ENCODE measurements at regions not wholly inside any gene's neighbourhood (a gene's known extent, or its start where the extent isn't known, plus 50 kb on each side); places are given as distances from the start of the nearest gene placed in this dataset.

GRCh38 chr1:191890433-191891088 lies 267.7 kb upstream of the RGS18 start:
- no peaks in the 10 kb centered on the region for H3K4me1 ChIP-seq
- no peaks in the 10 kb centered on the region for H3K9me3 ChIP-seq
- intact Hi-C loops (cut with DNase I), result no loop called here
- no peak for ATAC-seq
- H3K27me3 ChIP-seq, result no peaks in the 10 kb centered on the region
- H3K4me3 ChIP-seq, result no peak overlapping the region
- DNase-seq, result no peak
- WGBS (ENCODE audit: insufficient coverage, low coverage, low lambda C conversion rate, missing lambda C conversion rate), result 66% methylated on average over 3 of the region's 3 CpGs
- TF ChIP-seq, protein P1, sequence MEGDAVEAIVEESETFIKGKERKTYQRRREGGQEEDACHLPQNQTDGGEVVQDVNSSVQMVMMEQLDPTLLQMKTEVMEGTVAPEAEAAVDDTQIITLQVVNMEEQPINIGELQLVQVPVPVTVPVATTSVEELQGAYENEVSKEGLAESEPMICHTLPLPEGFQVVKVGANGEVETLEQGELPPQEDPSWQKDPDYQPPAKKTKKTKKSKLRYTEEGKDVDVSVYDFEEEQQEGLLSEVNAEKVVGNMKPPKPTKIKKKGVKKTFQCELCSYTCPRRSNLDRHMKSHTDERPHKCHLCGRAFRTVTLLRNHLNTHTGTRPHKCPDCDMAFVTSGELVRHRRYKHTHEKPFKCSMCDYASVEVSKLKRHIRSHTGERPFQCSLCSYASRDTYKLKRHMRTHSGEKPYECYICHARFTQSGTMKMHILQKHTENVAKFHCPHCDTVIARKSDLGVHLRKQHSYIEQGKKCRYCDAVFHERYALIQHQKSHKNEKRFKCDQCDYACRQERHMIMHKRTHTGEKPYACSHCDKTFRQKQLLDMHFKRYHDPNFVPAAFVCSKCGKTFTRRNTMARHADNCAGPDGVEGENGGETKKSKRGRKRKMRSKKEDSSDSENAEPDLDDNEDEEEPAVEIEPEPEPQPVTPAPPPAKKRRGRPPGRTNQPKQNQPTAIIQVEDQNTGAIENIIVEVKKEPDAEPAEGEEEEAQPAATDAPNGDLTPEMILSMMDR (IDR thresholded peaks at IDR 0.05), result no peak
- TF ChIP-seq POLR2A (IDR thresholded peaks at IDR 0.05), result no peak
- no peak overlapping the region for H3K27ac ChIP-seq
- H3K36me3 ChIP-seq, result no peaks in the 10 kb centered on the region

- no peak overlapping the region for H3K4me3 ChIP-seq
- no peak for ATAC-seq
- intact Hi-C loops (cut with DNase I), result no loop called here
- no peaks in the 10 kb centered on the region for H3K27me3 ChIP-seq
- DNase-seq, result no peak
- TF ChIP-seq, protein P1 (IDR thresholded peaks at IDR 0.05), result no peak
- TF ChIP-seq POLR2A (IDR thresholded peaks at IDR 0.05), result no peak
- no peaks in the 10 kb centered on the region for H3K4me1 ChIP-seq
- no peak overlapping the region for H3K27ac ChIP-seq
- H3K9me3 ChIP-seq, result no peaks in the 10 kb centered on the region
- no peaks in the 10 kb centered on the region for H3K36me3 ChIP-seq
Measured at GRCh38 chr1:191892716-191893115, 265.5 kb upstream of the RGS18 start.

- Histone ChIP-seq H3K9me3 (no peaks in the 10 kb centered on the region), H3K27ac (no peak overlapping the region), H3K4me3 (no peak overlapping the region), H3K36me3 (no peaks in the 10 kb centered on the region), H3K27me3 (no peaks in the 10 kb centered on the region), H3K4me1 (no peaks in the 10 kb centered on the region)
- TF ChIP-seq POLR2A (IDR thresholded peaks at IDR 0.05), result no peak
- TF ChIP-seq, protein P1 (IDR thresholded peaks at IDR 0.05), result no peak
- DNase-seq, result no peak
- WGBS (ENCODE audit: insufficient coverage, low coverage, low lambda C conversion rate, missing lambda C conversion rate), result 41% methylated on average over 2 of the region's 2 CpGs
- ATAC-seq, result no peak
- intact Hi-C loops (cut with DNase I), result no loop called here
Measured at GRCh38 chr1:191895049-191895448, 263.2 kb upstream of the RGS18 start.

DNA sequence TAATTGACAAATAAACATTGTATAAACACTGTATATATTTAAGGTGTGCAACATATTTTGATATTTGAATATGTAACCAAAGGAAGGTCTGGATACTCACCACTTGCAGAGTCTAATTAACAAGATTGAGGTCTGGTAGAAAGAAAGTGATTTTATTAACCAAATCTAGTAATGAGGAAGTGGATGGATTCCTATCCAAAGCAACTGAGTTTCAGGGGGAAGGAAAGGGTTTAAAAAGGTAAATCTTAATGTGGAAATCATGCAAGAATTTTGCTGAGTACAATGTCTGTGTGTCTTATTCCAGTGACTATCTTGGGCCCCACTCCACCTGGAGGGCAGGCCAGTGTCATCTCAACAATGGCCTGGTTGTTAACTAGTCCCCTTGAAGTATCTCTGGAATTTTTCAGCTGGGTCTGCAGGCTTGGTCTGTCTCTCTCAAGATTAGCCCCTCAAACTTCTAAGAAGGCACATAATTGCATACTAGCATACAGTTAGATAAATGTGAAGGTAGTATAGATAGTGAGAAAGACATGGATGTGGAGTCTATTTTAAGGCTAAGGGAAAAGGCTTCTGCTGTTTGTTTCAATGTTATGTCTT lies 262.7 kb upstream of the RGS18 start:
- no peaks in the 10 kb centered on the region for H3K4me1 ChIP-seq
- DNase-seq, result no peak
- H3K9me3 ChIP-seq, result no peaks in the 10 kb centered on the region
- no peak overlapping the region for H3K27ac ChIP-seq
- no peak overlapping the region for H3K4me3 ChIP-seq
- no peak for TF ChIP-seq POLR2A (IDR thresholded peaks at IDR 0.05)
- TF ChIP-seq, protein P1 (IDR thresholded peaks at IDR 0.05), result no peak
- no peaks in the 10 kb centered on the region for H3K36me3 ChIP-seq
- intact Hi-C loops (cut with DNase I), result no loop called here
- no peaks in the 10 kb centered on the region for H3K27me3 ChIP-seq
- no peak for ATAC-seq

GRCh38 chr1:191897134-191897533 lies 261.1 kb upstream of the RGS18 start:
- 64% methylated on average over 3 of the region's 3 CpGs for WGBS (ENCODE audit: insufficient coverage, low coverage, low lambda C conversion rate, missing lambda C conversion rate)
- intact Hi-C loops (cut with DNase I), result no loop called here
- Histone ChIP-seq H3K27ac (no peak overlapping the region), H3K4me1 (no peaks in the 10 kb centered on the region), H3K4me3 (no peak overlapping the region), H3K36me3 (no peaks in the 10 kb centered on the region), H3K27me3 (no peaks in the 10 kb centered on the region), H3K9me3 (no peaks in the 10 kb centered on the region)
- ATAC-seq (no peak), DNase-seq (no peak)
- TF ChIP-seq, protein P1 (IDR thresholded peaks at IDR 0.05), result no peak
- no peak for TF ChIP-seq POLR2A (IDR thresholded peaks at IDR 0.05)
